Endothelial cell (in vitro differentiated cells): ENCODE measurements at regions not wholly inside any gene's neighbourhood (a gene's known extent, or its start where the extent isn't known, plus 50 kb on each side); places are given as distances from the start of the nearest gene placed in this dataset.
"Not testable (repeated sequence)": the region's sequence is repeated elsewhere in the genome, so short reads cannot be mapped to it uniquely, and the experiment has no call there.

Source experiments
- DNase-seq: peaks from one replicate; pipeline ENCODE4 v3.0.0; 2021; ENCODE audit warnings: low spot score
- H3K27ac Mint-ChIP-seq: one replicate; pipeline ENCODE4 v1.8.0; 2021; ENCODE audit warnings: mixed read lengths, inconsistent platforms; ENCODE audit not compliant: unreplicated experiment
- H3K27me3 Mint-ChIP-seq: one replicate; pipeline ENCODE4 v1.8.0; 2021; ENCODE audit warnings: mild to moderate bottlenecking, moderate library complexity, mixed read lengths, inconsistent platforms; ENCODE audit not compliant: unreplicated experiment
- H3K36me3 Mint-ChIP-seq: one replicate; pipeline ENCODE4 v1.8.0; 2021; ENCODE audit warnings: mild to moderate bottlenecking, low read depth, mixed read lengths, inconsistent platforms; ENCODE audit not compliant: unreplicated experiment
- H3K4me1 Mint-ChIP-seq: one replicate; pipeline ENCODE4 v1.8.0; 2021; ENCODE audit warnings: mild to moderate bottlenecking, mixed read lengths, inconsistent platforms; ENCODE audit not compliant: unreplicated experiment
- H3K4me3 Mint-ChIP-seq: one replicate; pipeline ENCODE4 v1.8.0; 2021; ENCODE audit warnings: mild to moderate bottlenecking, mixed read lengths, inconsistent platforms; ENCODE audit not compliant: unreplicated experiment
- H3K9me3 Mint-ChIP-seq: one replicate; pipeline ENCODE4 v1.8.0; 2021; ENCODE audit warnings: mixed read lengths, inconsistent platforms; ENCODE audit not compliant: unreplicated experiment
- TF ChIP-seq, protein P1 (sequence below): fragments of 200-600 bp; sonication (generic); IDR thresholded peaks from one replicate; pipeline ENCODE4 v1.5.0; 2021; ENCODE audit warnings: antibody characterized with exemption; ENCODE audit not compliant: unreplicated experiment

DNA sequence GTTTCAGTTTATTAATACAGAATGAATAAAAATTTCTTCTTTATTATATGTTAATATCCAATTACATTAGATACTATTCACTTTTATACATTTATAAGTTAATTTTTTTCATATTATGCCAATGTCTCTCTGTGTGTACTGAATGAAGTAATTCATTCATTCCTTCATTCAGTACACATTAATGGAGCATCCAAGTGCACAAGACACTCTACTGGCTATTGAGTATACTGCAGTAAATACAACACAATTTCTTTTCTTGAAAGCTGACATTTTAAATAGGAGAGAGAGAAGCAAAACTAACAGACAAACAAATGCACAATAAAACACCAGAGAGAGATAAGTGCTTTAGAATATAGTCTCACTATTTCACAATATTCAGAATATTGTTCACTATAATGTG is 1038.3 kb upstream of the SPRY2 start:
- Mint-ChIP-seq H3K9me3 (no peaks in the 10 kb centered on the region), H3K4me1 (no peaks in the 10 kb centered on the region), H3K4me3 (no peak overlapping the region), H3K36me3 (no peaks in the 10 kb centered on the region), H3K27me3 (no peaks in the 10 kb centered on the region), H3K27ac (no peak overlapping the region)
- no peak for DNase-seq
- TF ChIP-seq, protein P1, sequence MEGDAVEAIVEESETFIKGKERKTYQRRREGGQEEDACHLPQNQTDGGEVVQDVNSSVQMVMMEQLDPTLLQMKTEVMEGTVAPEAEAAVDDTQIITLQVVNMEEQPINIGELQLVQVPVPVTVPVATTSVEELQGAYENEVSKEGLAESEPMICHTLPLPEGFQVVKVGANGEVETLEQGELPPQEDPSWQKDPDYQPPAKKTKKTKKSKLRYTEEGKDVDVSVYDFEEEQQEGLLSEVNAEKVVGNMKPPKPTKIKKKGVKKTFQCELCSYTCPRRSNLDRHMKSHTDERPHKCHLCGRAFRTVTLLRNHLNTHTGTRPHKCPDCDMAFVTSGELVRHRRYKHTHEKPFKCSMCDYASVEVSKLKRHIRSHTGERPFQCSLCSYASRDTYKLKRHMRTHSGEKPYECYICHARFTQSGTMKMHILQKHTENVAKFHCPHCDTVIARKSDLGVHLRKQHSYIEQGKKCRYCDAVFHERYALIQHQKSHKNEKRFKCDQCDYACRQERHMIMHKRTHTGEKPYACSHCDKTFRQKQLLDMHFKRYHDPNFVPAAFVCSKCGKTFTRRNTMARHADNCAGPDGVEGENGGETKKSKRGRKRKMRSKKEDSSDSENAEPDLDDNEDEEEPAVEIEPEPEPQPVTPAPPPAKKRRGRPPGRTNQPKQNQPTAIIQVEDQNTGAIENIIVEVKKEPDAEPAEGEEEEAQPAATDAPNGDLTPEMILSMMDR = peak; percentile 22

DNA sequence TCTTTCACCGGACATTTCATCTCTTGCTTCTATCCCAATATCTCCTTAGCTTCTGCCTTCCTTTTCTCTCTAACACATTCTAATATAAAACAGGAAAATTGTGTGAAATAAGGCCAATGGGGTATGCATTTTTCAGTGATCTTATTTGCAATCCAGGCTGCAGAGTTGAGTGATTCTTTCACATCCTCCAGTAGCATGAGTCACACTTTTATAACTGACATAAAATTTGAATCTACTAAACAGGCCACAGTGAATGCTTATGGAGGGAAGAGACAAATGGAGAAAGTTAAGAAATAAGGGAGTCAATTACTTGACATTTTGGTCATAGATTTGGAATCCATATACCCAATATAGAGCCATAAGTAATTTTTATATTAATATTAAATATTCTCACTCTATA is 1037.0 kb upstream of the SPRY2 start:
- H3K27ac Mint-ChIP-seq = no peak overlapping the region
- no peaks in the 10 kb centered on the region for H3K27me3 Mint-ChIP-seq
- no peaks in the 10 kb centered on the region for H3K4me1 Mint-ChIP-seq
- TF ChIP-seq, protein P1 = no peak
- H3K36me3 Mint-ChIP-seq = no peaks in the 10 kb centered on the region
- no peaks in the 10 kb centered on the region for H3K9me3 Mint-ChIP-seq
- DNase-seq = no peak
- no peak overlapping the region for H3K4me3 Mint-ChIP-seq

DNA sequence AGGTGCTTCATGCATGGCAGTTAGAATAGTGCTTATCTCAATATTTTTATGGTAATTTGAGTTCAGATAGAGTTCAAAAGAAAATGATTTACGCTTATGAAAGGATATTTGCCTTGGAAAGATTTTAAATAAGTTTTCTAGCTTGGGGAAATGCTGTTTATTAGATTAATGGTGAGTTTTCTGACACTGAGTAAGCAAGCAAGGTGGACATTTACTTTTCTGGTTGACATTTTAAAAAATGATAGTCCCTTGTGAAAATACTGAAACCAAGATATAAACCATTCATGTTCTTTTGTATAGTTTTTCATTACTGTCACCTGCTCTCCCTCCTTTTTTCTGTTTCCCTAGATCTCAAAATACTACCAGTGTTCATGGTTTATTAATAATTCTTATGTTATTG is 1034.8 kb upstream of the SPRY2 start:
- Mint-ChIP-seq H3K36me3 (no peaks in the 10 kb centered on the region), H3K27me3 (no peaks in the 10 kb centered on the region), H3K4me1 (no peaks in the 10 kb centered on the region), H3K27ac (no peak overlapping the region), H3K9me3 (no peaks in the 10 kb centered on the region), H3K4me3 (no peak overlapping the region)
- TF ChIP-seq, protein P1 = no peak
- DNase-seq = no peak

DNA sequence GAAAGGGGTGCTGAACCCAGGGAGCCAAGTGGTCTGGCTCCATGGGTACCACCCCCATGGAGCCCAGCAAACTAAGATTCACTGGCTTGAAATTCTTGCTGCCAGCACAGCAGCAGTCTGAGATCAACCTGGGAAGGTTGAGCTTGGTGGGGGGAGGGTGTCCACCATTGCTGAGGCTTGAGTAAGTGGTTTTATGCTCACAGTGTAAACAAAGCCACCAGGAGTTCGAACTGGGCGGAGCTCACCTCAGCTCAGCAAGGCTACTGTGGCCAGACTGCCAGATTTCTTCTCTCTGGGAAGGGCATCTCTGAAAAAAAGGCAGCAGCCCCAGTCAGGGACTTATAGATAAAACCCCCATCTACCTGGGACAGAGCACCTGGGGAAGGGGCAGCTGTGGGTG is 1021.8 kb upstream of the SPRY2 start:
- H3K36me3 Mint-ChIP-seq, DNase-seq, H3K9me3 Mint-ChIP-seq, H3K27ac Mint-ChIP-seq, H3K4me3 Mint-ChIP-seq, H3K27me3 Mint-ChIP-seq, H3K4me1 Mint-ChIP-seq: not testable (repeated sequence)

DNA sequence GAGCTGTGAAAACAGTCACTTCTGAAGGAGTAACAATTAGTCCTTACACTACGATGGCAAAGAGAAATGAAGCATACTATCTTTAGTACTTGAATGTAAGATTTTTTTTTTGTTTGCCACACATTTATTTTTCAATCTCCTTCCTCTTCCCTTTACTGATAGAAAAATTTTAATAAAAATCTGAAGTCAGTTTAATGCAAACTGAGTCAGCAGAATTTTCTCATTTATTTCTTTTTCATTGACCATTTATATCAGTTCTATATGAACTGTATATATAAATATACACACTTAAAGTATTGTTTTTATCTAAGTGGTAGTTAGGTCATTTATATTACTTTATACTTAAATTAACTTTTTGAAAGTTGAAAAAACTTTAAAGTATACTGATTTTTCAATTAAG is 1009.1 kb upstream of the SPRY2 start:
- H3K4me1 Mint-ChIP-seq = no peaks in the 10 kb centered on the region
- H3K4me3 Mint-ChIP-seq = no peak overlapping the region
- H3K36me3 Mint-ChIP-seq = no peaks in the 10 kb centered on the region

DNA sequence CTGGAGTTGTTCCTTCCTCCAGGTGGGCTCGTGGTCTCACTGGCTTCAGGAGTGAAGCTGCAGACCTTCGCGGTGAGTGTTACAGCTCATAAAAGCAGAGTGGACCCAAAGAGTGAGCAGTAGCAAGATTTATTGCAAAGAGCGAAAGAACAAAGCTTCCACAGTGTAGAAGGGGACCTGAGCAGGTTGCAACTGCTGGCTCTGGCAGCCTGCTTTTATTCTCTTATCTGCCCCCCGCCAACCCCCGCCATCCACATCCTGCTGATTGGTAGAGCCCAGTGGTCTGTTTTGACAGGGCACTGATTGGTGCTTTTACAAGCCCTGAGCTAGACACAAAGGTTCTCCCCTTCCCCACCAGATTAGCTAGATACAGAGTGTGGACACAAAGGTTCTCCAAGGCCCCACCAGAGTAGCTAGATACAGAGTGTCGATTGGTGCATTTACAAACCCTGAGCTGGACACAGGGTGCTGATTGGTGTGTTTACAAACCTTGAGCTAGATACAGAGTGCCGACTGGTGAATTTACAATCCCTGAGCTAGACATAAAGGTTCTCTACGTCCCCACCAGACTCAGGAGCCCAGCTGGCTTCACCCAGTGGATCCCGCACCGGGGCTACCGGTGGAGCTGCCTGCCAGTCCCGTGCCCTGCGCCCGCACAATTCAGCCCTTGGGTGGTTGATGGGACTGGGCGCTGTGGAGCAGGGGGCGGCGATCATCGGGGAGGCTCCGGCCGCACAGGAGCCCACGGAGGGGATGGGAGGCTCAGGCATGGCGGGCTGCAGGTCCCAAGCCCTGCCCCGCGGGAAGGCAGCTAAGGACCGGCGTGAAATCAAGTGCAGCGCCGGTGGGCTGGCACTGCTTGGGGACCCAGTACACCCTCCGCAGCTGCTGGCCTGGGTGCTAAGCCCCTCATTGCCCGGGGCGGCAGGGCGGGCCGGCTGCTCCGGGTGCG is 999.5 kb upstream of the SPRY2 start:
- not testable (repeated sequence) for H3K9me3 Mint-ChIP-seq, H3K27me3 Mint-ChIP-seq, H3K27ac Mint-ChIP-seq, H3K4me1 Mint-ChIP-seq, H3K36me3 Mint-ChIP-seq, DNase-seq, H3K4me3 Mint-ChIP-seq

More for the DNA sequence above, 1009.1 kb upstream of the SPRY2 start:
- DNase-seq = no peak
- Mint-ChIP-seq H3K27me3 (no peaks in the 10 kb centered on the region), H3K27ac (no peak overlapping the region), H3K9me3 (no peaks in the 10 kb centered on the region)
- TF ChIP-seq, protein P1 = no peak

DNA sequence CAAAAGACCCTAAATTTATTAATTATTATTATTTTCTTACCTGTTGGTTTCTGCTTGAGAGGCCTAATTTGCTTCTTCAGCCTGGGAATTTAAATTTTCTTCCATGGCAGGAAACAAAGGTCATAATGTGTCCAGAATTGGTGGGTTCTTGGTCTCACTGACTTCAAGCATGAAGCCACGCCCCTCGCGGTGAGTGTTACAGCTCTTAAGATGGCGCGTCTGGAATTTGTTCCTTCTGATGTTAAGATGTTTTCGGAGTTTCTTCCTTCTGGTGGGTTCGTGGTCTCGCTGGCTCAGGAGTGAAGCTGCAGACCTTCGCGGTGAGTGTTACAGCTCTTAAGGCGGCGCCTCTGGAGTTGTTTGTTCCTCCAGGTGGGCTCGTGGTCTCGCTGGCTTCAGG is 998.7 kb upstream of the SPRY2 start:
- H3K4me1 Mint-ChIP-seq, H3K27ac Mint-ChIP-seq, H3K27me3 Mint-ChIP-seq, DNase-seq, H3K4me3 Mint-ChIP-seq, H3K9me3 Mint-ChIP-seq, H3K36me3 Mint-ChIP-seq: not testable (repeated sequence)
